ENCODE measurements at regions not wholly inside any gene's neighbourhood (a gene's known extent, or its start where the extent isn't known, plus 50 kb on each side); places are given as distances from the start of the nearest gene placed in this dataset.

- FAIRE-seq, result peak; percentile 43
- DNase-seq (ENCODE audit: insufficient read length, low spot score), result no peak
- TF ChIP-seq TAF1 (IDR thresholded peaks at IDR 0.05; ENCODE audit: low read depth, low read length) (no peak), POLR2AphosphoS5 (IDR thresholded peaks at IDR 0.05; ENCODE audit: low read depth, low read length) (no peak), POU2F2 (IDR thresholded peaks at IDR 0.05; ENCODE audit: low read depth, low read length) (no peak), POLR2A (IDR thresholded peaks at IDR 0.05; ENCODE audit: low read depth, low read length) (no peak), PAX5 (IDR thresholded peaks at IDR 0.05; ENCODE audit: insufficient read depth, low read length, severe bottlenecking) (no peak), SPI1 (IDR thresholded peaks at IDR 0.05; ENCODE audit: low read depth, low read length) (no peak)
Observed at GRCh38 chr1:38524025-38524641, 335.4 kb downstream of the RRAGC start.

- TF ChIP-seq PAX5 (IDR thresholded peaks at IDR 0.05; ENCODE audit: insufficient read depth, low read length, severe bottlenecking) (no peak), POU2F2 (IDR thresholded peaks at IDR 0.05; ENCODE audit: low read depth, low read length) (no peak), POLR2A (IDR thresholded peaks at IDR 0.05; ENCODE audit: low read depth, low read length) (no peak), TAF1 (IDR thresholded peaks at IDR 0.05; ENCODE audit: low read depth, low read length) (no peak), POLR2AphosphoS5 (IDR thresholded peaks at IDR 0.05; ENCODE audit: low read depth, low read length) (no peak), SPI1 (IDR thresholded peaks at IDR 0.05; ENCODE audit: low read depth, low read length) (no peak)
- DNase-seq (ENCODE audit: insufficient read length, low spot score), result no peak
- FAIRE-seq, result no peak
Observed at GRCh38 chr1:38523568-38523939, 336.0 kb downstream of the RRAGC start.

GRCh38 chr1:38522915-38523567 is 336.5 kb downstream of the RRAGC start:
- TF ChIP-seq POU2F2 (IDR thresholded peaks at IDR 0.05; ENCODE audit: low read depth, low read length) (no peak), POLR2A (IDR thresholded peaks at IDR 0.05; ENCODE audit: low read depth, low read length) (no peak), SPI1 (IDR thresholded peaks at IDR 0.05; ENCODE audit: low read depth, low read length) (no peak), POLR2AphosphoS5 (IDR thresholded peaks at IDR 0.05; ENCODE audit: low read depth, low read length) (no peak), TAF1 (IDR thresholded peaks at IDR 0.05; ENCODE audit: low read depth, low read length) (no peak), PAX5 (IDR thresholded peaks at IDR 0.05; ENCODE audit: insufficient read depth, low read length, severe bottlenecking) (no peak)
- FAIRE-seq, result no peak
- no peak for DNase-seq (ENCODE audit: insufficient read length, low spot score)

GRCh38 chr1:38516560-38516959 is 343.0 kb downstream of the RRAGC start:
- TF ChIP-seq PAX5 (IDR thresholded peaks at IDR 0.05; ENCODE audit: insufficient read depth, low read length, severe bottlenecking) (no peak), TAF1 (IDR thresholded peaks at IDR 0.05; ENCODE audit: low read depth, low read length) (no peak), SPI1 (IDR thresholded peaks at IDR 0.05; ENCODE audit: low read depth, low read length) (no peak), POU2F2 (IDR thresholded peaks at IDR 0.05; ENCODE audit: low read depth, low read length) (no peak), POLR2AphosphoS5 (IDR thresholded peaks at IDR 0.05; ENCODE audit: low read depth, low read length) (no peak), POLR2A (IDR thresholded peaks at IDR 0.05; ENCODE audit: low read depth, low read length) (no peak)
- DNase-seq (ENCODE audit: insufficient read length, low spot score), result no peak
- no peak for FAIRE-seq

- DNase-seq (ENCODE audit: insufficient read length, low spot score), result no peak
- TF ChIP-seq POU2F2 (IDR thresholded peaks at IDR 0.05; ENCODE audit: low read depth, low read length), result no peak
- TF ChIP-seq POLR2A (IDR thresholded peaks at IDR 0.05; ENCODE audit: low read depth, low read length), result no peak
- TF ChIP-seq PAX5 (IDR thresholded peaks at IDR 0.05; ENCODE audit: insufficient read depth, low read length, severe bottlenecking), result no peak
- TF ChIP-seq TAF1 (IDR thresholded peaks at IDR 0.05; ENCODE audit: low read depth, low read length), result no peak
- no peak for FAIRE-seq
Observed at GRCh38 chr1:38512789-38513188, 346.8 kb downstream of the RRAGC start.

GRCh38 chr1:38512024-38512767 is 347.4 kb downstream of the RRAGC start:
- no peak for FAIRE-seq
- DNase-seq (ENCODE audit: insufficient read length, low spot score), result no peak
- no peak for TF ChIP-seq POLR2A (IDR thresholded peaks at IDR 0.05; ENCODE audit: low read depth, low read length)
- no peak for TF ChIP-seq SPI1 (IDR thresholded peaks at IDR 0.05; ENCODE audit: low read depth, low read length)
- no peak for TF ChIP-seq TAF1 (IDR thresholded peaks at IDR 0.05; ENCODE audit: low read depth, low read length)

GRCh38 chr1:38508232-38508631 is 351.3 kb downstream of the RRAGC start:
- DNase-seq (ENCODE audit: insufficient read length, low spot score) (no peak), FAIRE-seq (no peak)
- TF ChIP-seq SPI1 (IDR thresholded peaks at IDR 0.05; ENCODE audit: low read depth, low read length), result no peak
- no peak for TF ChIP-seq POU2F2 (IDR thresholded peaks at IDR 0.05; ENCODE audit: low read depth, low read length)
- TF ChIP-seq TAF1 (IDR thresholded peaks at IDR 0.05; ENCODE audit: low read depth, low read length), result no peak
- no peak for TF ChIP-seq POLR2A (IDR thresholded peaks at IDR 0.05; ENCODE audit: low read depth, low read length)
- TF ChIP-seq POLR2AphosphoS5 (IDR thresholded peaks at IDR 0.05; ENCODE audit: low read depth, low read length), result no peak
- TF ChIP-seq PAX5 (IDR thresholded peaks at IDR 0.05; ENCODE audit: insufficient read depth, low read length, severe bottlenecking), result no peak

- FAIRE-seq, result no peak
- no peak for DNase-seq (ENCODE audit: insufficient read length, low spot score)
- no peak for TF ChIP-seq POLR2A (IDR thresholded peaks at IDR 0.05; ENCODE audit: low read depth, low read length)
- TF ChIP-seq TAF1 (IDR thresholded peaks at IDR 0.05; ENCODE audit: low read depth, low read length), result no peak
- TF ChIP-seq PAX5 (IDR thresholded peaks at IDR 0.05; ENCODE audit: insufficient read depth, low read length, severe bottlenecking), result no peak
- TF ChIP-seq POLR2AphosphoS5 (IDR thresholded peaks at IDR 0.05; ENCODE audit: low read depth, low read length), result no peak
- TF ChIP-seq POU2F2 (IDR thresholded peaks at IDR 0.05; ENCODE audit: low read depth, low read length), result no peak
Observed at GRCh38 chr1:38507563-38507962, 352.0 kb downstream of the RRAGC start.

GRCh38 chr1:38505944-38506343 is 353.6 kb downstream of the RRAGC start:
- DNase-seq (ENCODE audit: insufficient read length, low spot score) (no peak), FAIRE-seq (no peak)
- TF ChIP-seq POLR2A (IDR thresholded peaks at IDR 0.05; ENCODE audit: low read depth, low read length) (no peak), TAF1 (IDR thresholded peaks at IDR 0.05; ENCODE audit: low read depth, low read length) (no peak), POLR2AphosphoS5 (IDR thresholded peaks at IDR 0.05; ENCODE audit: low read depth, low read length) (no peak), SPI1 (IDR thresholded peaks at IDR 0.05; ENCODE audit: low read depth, low read length) (no peak), POU2F2 (IDR thresholded peaks at IDR 0.05; ENCODE audit: low read depth, low read length) (no peak), PAX5 (IDR thresholded peaks at IDR 0.05; ENCODE audit: insufficient read depth, low read length, severe bottlenecking) (no peak)

Data from GM12891 (cell line).